Activated CD4-positive, alpha-beta T cell treated with anti-CD3 and anti-CD28 coated beads for 1 hour (primary cell): ENCODE measurements at regions not wholly inside any gene's neighbourhood (a gene's known extent, or its start where the extent isn't known, plus 50 kb on each side); places are given as distances from the start of the nearest gene placed in this dataset.
"Not testable (repeated sequence)": the region's sequence is repeated elsewhere in the genome, so short reads cannot be mapped to it uniquely, and the experiment has no call there.

ENCODE experiments used
- DNase-seq: peaks from one replicate; pipeline ENCODE4 v3.0.0-alpha.2; 2020

DNA sequence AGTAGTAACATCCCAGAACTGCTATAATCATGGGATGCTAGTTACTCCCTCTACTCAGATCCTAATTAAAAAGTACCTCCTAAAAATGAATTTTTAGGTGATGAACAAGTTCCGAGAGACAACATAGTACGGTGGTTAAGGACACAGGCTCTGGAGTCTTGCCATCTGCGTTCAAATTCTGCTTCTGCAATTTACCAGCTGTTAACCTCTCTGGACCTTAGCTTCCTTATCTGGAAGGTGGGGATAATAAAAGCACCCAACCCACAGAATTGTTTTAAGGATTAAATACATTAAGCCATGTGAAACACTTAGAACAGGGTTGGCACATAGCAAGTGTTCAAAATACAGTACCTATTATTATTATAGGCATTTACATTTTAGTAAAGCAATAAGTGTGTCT lies 77.5 kb upstream of the XPA start:
- DNase-seq, result no peak

DNA sequence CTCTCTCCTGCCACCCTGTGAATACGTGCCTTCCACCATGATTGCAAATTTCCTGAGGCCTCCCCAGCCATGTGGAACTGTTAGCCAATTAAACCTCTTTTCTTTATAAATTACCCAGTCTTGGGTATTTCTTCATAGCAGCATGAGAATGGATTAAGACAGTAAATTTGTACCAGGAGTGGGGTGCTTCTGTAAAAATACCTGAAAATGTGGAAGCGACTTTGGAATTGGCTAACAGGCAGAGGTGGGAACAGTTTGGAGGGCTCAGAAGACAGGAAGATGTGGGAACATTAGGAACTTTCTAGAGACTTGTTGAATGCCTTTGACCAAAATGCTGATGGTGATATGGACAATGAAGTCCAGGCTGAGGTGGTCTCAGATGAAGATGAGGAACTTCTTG lies 74.3 kb upstream of the FOXE1 start:
- not testable (repeated sequence) for DNase-seq

DNA sequence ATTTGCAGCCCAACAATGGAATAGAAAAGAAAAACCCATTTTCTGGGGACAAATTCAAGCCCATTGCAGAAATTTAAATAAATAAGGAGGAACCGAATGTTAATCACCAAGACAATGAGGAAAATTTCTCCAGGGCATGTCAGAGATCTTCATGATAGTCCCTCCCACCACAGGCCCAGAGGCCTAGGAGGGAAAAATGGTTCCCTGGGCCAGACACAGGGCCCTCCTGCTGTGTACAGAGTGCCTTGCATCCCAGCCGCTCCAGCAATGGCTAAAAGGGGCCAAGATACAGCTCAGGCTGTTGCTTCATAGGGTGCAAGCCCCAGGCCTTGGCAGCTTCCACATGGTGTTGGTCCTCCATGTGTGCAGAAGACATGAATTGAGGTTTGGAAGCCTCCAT lies 73.4 kb upstream of the FOXE1 start:
- DNase-seq, result no peak

DNA sequence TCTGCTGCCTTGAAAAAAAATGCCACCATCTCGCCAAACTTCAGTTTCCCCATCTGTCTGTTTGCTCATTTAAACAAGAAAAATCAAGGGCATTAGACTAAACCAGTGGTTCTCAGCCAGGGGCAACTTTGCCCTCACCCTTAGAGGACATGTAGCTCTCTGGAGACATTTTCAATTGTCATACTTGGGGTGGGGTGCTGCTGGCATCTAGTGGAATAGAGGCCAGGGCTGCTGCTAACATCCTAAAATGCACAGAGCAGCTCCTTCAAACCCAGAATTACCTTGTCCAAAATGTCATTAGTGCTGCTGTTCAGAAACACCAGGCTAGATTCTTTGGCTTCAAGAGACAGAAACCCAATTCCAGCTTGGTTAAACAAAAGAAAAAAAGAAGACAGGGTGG lies 71.1 kb upstream of the FOXE1 start:
- no peak for DNase-seq

DNA sequence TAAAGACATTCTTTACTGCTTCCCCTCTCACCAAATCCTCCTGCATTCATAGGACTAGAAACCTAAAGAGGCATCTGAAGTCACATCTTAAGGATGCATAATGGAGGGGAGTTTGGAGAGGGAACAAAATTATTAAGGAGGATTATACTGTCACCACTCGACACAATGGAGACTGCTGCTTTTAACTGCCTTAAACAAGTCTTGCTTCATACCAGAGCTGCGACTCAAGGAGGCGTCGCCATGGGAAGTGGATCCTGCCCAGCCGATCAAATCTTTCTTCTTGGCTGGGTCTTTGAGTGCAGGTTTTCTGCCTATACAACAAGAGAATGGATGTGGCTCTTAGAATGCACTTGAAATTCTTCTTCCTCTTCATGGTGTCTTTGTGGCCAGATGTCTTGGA lies 66.7 kb upstream of the FOXE1 start:
- DNase-seq, result no peak

DNA sequence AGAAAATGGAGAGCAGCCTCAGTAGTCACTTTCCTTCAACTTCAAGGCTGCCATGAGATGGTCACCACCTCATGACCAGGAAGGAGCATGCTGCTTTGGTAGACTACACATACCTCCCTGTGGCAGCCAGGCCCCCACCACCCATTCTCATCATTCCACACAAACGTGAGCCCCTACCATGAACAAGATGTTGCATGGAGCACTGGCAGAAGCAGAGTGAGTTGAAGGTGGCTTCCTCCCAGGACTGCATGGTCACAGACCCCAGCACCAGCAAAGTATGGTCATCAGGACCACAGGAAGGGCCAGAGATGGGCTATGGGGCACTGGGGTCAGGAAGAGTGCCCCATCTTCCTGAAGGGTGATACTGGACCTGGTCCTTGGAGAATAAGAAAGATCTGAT lies 65.5 kb upstream of the FOXE1 start:
- DNase-seq, result no peak

DNA sequence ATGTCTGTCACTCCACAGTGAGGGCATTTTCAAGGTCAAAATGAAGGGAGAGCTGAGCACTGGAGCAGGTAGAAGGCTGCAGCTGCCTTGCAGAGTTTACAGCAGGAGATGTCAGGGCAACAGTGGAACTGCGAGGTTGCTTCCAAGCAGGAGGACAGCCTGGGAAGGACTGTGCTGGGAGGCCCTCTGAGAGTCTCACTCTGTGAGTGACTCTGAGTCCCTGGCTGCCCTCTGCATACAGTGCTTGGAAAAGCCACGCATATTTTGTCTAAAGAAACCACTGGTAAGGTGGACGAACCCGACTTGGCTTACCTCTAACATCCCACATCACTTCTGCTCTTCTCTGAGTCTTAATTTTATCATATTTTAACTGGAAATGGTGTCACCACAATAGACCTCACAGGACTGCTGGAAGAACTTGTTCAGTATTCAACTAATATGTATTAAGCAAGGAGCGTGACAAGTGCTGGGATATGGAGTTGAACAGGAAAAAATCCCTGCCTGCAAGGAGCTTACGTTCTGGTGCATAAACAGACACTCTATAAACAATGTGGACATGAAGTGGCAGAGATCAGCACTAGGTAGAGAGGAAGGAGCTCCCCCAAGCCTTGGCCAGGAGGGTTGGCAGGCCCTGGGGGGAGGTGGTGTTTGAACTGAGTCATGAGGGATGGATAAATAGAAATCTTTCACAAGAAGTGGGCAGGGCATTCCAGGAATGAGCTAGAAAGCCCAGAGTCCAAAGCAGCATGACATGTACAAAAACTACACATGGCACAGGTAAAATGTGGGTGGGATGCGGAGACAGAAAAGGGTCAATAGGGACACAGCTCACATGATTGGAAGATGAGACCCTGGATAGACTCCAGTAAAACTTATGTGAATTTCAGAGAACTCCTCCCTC lies 64.0 kb upstream of the FOXE1 start:
- DNase-seq, result no peak

DNA sequence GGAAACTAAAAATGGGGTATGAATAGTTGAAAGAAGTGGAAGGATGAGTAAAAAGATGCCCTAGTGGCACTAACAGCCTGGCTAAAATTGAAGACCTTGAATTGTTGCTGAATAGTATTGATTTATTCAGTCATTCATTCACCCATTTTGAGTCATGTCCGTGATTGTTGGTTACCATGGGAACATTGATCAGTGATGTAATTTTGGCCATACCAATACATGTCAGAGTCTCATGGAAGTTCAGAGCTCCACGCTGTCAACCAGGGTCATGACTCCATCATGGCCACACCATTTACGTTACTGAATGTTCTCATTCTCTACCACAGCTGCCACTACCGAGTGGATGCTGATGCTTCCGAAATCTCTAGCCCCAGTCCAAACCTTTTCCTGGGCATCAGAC lies 62.5 kb upstream of the FOXE1 start:
- no peak for DNase-seq

DNA sequence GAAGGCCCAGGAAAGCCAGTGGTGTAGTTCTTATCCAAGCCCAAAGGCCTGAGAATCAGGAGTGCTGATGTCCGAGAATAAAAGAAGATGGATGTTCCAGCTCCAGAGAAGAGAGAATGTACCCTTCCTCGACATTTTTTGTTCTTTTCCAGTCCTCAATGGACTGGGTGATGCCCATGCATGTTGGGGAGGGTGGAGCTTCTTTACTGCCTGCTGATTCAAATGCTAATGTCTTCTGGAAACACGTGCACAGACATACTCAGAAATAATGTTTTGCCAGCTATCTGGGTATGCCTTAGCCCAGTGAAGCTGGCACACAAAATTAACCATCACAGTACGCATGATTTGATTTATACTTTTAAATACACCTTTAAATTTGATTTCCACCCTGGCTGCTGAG lies 61.5 kb upstream of the FOXE1 start:
- DNase-seq, result no peak

DNA sequence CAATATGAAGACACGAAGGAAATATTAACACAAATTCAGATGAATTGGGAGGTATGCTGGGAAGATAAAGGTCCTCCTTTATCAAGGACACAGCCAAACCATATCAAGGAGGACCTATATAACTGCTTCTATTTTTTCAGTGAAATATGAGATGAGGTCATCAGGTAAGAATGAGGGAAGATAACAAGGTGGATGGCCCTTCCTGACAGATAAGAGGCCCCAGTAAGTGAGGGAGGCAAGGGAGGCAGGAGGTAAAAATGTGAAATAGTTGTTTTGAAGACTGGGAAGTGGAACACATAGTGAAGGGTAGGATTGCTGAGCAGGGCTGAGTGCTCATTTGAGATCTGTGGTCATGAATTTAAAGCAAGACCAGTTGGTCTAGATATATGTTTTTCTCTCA lies 60.0 kb upstream of the FOXE1 start:
- no peak for DNase-seq

DNA sequence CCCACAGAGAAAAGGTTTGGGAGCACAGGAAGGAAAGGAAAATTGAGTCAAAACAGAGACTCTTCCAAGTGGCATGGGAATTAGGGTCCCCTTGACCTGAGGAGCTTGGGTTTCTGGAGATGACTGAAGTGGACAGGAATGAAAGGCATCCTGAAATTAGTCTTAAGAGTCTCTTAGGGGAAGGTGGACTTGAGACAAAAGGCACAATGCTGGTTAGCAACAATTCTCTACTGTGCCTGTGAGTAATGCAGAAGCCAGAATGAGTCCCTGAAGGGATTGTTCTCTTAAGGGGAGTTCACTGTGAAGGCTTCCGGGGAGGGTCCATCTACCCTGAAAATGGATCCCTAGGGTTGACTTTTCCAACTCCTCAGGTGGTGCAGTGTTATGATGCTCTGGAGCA lies 58.4 kb upstream of the FOXE1 start:
- DNase-seq, result no peak

DNA sequence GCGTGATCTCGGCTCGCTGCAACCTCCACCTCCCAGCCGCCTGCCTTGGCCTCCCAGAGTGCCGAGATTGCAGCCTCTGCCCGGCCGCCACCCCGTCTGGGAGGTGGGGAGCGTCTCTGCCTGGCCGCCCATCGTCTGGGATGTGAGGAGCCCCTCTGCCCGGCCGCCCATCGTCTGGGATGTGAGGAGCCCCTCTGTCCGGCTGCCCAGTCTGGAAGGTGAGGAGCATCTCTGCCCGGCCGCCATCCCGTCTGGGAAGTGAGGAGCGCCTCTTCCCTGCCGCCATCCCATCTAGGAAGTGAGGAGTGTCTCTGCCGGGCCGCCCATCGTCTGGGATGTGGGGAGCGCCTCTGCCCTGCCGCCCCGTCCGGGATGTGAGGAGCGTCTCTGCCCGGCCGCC lies 56.9 kb upstream of the FOXE1 start:
- not testable (repeated sequence) for DNase-seq

DNA sequence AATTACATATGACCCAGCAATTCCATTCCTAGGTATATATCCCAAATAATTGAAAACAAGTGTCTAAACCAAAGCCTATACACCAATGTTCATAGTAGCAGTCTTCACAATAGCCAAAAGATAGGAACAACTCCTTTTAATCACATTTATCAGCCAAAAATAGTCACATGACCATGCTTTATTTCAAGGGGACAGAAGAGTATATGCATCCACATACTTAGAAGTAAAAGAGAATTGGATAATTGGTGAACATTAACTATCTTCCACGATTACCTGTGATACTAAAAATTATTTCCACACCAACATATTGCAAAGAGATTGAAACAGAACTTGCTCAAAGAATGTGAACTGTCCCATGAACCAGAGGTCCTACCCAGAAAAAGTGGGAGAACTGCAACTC lies 51.8 kb upstream of the FOXE1 start:
- no peak for DNase-seq

DNA sequence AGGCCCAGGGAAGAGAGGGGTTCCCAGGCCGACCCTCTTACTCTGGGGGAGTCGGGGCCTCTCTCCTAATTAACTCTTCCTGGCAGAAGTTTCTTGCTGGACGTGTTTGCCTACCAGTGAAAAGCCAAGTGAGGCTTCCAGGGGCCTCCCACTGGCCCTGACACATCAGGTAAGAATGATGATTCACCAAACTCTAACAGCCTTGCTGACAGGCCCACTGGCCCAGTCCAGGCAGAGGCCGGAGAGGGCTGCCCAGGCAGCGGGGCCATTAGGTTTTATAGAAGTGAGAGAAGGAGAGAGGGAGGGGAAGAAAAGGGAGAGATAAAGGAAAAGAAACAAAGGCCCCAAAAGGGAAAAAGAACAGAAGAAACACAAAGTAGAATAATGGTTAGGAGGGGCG lies 50.8 kb upstream of the FOXE1 start:
- no peak for DNase-seq

DNA sequence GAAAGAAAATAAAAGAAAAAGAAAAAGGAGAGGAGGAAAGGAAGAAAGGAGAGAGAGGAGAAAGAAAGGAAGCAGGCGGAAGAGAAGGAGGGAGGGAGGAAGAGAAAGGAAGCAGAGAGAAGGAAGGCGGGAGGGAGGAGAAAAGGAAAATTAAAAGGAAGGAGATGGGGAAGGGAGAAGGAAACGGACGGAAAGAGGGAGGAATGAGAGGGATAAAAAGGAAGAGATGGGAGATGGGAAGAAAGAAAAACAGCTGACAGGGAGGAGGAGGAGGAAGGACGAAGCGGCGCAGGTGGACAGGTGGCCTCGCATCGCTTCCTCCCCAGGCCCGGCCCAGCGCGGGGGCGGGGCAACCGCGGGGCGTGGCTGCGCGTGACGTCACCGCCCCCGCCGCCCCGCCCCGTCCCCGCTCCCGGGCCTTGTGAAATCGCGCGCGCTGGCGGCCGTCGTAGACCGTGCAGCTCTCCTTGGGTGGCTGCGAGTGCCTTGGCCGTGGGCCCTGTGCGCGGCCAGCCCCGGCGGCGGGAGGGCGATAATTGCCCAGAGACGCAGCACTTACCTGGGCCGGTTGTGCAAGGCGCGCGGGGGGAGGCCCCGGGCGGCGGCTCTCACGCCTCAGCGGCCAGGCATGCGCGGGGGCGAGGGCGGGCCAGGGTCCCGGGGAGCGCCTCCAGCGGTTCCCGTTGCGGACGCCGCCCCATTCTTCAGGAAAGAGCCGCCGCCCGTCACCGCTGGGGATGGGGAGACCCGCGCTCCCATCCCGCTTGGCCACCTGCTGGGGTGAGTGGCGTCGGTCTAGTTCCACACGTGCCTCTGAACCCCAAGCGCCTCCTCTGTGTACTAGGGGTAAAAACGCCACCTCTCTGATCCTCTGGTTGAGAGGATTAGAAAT lies 49.6 kb upstream of the FOXE1 start:
- DNase-seq, result peak; percentile 64
